Body of pancreas (tissue), 4 donors: ENCODE measurements at regions not wholly inside any gene's neighbourhood (a gene's known extent, or its start where the extent isn't known, plus 50 kb on each side); places are given as distances from the start of the nearest gene placed in this dataset.
"Not testable (repeated sequence)": the region's sequence is repeated elsewhere in the genome, so short reads cannot be mapped to it uniquely, and the experiment has no call there.

Experiments
- CTCF ChIP-seq, 7 experiments: fragments of 450-650 bp in 4 of 7; fragments of 200-600 bp in 3 of 7; sonication (generic) in 3 of 7; IDR thresholded peaks; one replicate each; pipeline ENCODE4 v1.5.1; 2016 to 2019; ENCODE audit warnings: antibody characterized with exemption in 7 of 7
- POLR2A ChIP-seq, 3 donors: fragments of 450-650 bp; IDR thresholded peaks; one replicate each; pipeline ENCODE4 v1.6.1; 2016; ENCODE audit warnings: antibody characterized with exemption in 3 of 3, mild to moderate bottlenecking in 2 of 3

- not testable (repeated sequence) for TF ChIP-seq CTCF (IDR thresholded peaks at IDR 0.05)
- TF ChIP-seq POLR2A (IDR thresholded peaks at IDR 0.05), result peak; percentile 68 to 93 (median 90)
Measured at GRCh38 chr20:26009402-26010223, 313.0 kb upstream of the ZNF337 start.
